HG02798 (cell line): ENCODE measurements at regions not wholly inside any gene's neighbourhood (a gene's known extent, or its start where the extent isn't known, plus 50 kb on each side); places are given as distances from the start of the nearest gene placed in this dataset.
"Not testable (repeated sequence)": the region's sequence is repeated elsewhere in the genome, so short reads cannot be mapped to it uniquely, and the experiment has no call there.

Source experiments
- ATAC-seq: cut with Tn5 transposase; IDR thresholded peaks from one replicate; pipeline ENCODE4 v1.9.1; 2021; ENCODE audit warnings: mild to moderate bottlenecking; ENCODE audit not compliant: unreplicated experiment, poor library complexity

- ATAC-seq = no peak
These were observed 115.0 kb upstream of the MMADHC start for GRCh38 chr2:149702571-149702970.

DNA sequence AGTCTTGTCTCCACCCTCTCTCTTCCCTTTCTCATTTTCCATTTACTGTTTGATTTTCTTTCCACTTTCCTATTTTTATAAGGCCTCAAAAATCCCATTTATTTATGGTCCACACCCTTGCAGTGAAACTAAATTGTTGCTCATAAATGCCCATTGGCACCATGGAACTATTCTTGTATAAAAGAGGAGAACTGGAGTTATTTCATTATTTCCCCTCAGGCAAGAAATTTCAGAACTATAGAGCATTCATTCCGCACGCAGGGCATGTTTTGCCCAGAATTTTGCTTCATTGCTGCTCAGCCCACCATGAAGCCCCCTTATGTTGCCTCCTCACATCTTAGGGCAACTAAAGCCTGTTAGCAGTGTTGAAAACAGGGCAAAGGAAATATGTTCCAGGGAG is 113.7 kb upstream of the MMADHC start:
- no peak for ATAC-seq

- no peak for ATAC-seq
These were observed 105.4 kb upstream of the MMADHC start for GRCh38 chr2:149692961-149693396.

GRCh38 chr2:149690825-149691224 is 103.2 kb upstream of the MMADHC start:
- no peak for ATAC-seq

GRCh38 chr2:149687052-149687427 is 99.5 kb upstream of the MMADHC start:
- ATAC-seq = no peak

GRCh38 chr2:149686136-149687051 is 98.8 kb upstream of the MMADHC start:
- ATAC-seq = no peak

GRCh38 chr2:149685401-149685800 is 97.8 kb upstream of the MMADHC start:
- ATAC-seq = not testable (repeated sequence)

DNA sequence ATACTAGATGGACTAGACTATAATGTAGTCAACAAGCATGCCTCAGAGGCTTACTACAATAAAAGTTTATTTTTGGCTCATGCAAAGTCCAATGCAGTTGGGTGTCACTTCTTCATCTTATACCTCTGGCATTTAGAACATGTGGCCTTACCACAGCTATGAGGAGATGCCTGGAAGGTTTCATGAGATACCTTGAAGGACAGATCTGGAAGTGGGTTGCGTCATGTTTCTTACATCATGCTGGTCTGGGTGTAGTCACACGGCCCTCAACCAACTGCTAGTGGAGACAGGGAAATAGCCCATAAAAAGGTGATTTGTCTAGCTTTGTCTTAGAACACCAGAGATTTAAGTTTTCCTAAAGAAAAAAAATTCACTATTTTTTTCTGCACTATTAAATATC is 91.7 kb upstream of the MMADHC start:
- no peak for ATAC-seq

- ATAC-seq = no peak
These were observed 89.8 kb upstream of the MMADHC start for GRCh38 chr2:149677416-149677815.

DNA sequence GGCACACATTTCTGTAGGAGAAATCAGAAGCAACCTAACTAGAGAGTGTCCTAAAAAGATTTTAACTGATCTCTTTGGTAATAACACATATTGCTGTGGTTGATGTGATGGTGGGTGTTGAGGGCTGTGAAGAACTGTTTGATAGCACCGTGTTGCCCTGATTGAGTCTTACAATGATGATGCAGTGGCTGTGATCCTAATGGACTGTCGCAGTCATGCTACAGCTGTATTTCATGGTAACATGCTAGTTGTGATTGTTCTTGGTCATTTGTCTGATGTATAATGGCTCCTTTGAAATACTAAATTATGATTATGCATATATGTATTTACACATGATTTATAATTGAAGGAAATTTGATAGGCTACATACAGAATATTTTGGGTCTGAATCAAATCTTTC is 82.5 kb upstream of the MMADHC start:
- no peak for ATAC-seq

- no peak for ATAC-seq
These were observed 79.3 kb upstream of the MMADHC start for GRCh38 chr2:149666809-149667320.

- no peak for ATAC-seq
These were observed 77.3 kb upstream of the MMADHC start for GRCh38 chr2:149664896-149665295.

GRCh38 chr2:149662556-149662955 is 75.0 kb upstream of the MMADHC start:
- ATAC-seq = no peak

DNA sequence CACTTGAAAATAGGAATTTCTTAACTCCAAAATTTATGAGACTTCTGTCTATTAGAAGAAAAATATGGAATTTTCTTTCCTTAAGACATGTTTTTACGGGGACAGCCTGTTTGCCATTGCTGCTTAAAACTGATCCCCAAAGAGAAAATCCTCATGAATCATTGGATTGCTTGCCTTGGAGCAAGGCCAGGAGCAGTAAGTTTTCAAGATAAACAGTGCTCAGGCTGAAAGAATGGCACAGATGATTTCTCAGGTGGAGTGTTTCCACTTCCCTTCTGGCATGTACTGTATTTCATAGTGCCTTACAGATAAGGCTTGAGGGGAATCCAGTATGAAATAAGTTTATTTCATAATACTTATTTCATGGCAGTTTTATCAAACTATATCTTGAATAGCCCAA is 74.3 kb upstream of the MMADHC start:
- no peak for ATAC-seq

DNA sequence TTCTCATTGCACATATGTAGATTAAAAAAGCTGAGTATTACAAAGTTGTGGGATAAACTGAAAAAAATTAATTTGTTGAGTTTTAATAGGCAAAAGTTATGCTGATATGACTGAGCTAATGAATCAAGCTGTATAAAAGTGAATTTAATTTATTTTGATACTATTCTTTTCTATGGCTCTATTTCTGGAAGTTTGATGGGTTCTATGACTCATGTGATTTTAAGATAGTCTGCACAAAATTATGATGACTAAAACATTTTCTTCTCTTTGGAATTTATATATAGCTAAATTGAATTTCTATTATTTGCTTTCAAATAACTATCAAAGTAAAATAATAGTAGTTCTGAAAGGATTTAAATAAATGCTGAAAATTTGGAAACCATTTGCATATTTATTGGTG is 71.0 kb upstream of the MMADHC start:
- ATAC-seq = no peak

GRCh38 chr2:149657401-149658040 is 69.9 kb upstream of the MMADHC start:
- ATAC-seq = no peak

GRCh38 chr2:149656996-149657395 is 69.4 kb upstream of the MMADHC start:
- no peak for ATAC-seq

GRCh38 chr2:149653831-149654445 is 66.4 kb upstream of the MMADHC start:
- no peak for ATAC-seq

DNA sequence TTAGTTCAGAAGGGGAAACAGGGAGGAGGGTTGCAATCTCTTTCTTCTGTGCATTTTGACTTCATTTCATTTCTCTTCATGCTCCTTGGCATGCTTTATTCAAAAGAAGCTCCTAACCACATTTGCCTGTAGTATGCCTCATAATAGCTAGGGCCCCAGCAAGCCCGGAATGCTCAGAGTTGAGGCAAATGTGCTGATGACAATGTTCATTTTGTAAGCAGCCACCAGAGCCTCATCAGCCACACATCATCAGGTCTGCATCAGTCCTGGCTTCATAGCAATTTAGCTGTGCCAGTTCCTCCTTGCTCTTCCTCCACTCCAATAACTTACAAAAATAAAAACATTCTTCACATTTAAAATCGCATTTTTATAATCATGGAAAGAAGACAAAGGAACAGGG is 65.4 kb upstream of the MMADHC start:
- no peak for ATAC-seq

- no peak for ATAC-seq
These were observed 65.0 kb upstream of the MMADHC start for GRCh38 chr2:149652526-149652925.

- no peak for ATAC-seq
These were observed 63.7 kb upstream of the MMADHC start for GRCh38 chr2:149651229-149651628.
